Vagina (tissue), 2 donors: ENCODE measurements at regions not wholly inside any gene's neighbourhood (a gene's known extent, or its start where the extent isn't known, plus 50 kb on each side); places are given as distances from the start of the nearest gene placed in this dataset.

Experiments
- DNase-seq, 2 donors: peaks; one replicate each; pipeline ENCODE4 v3.0.0-alpha.2; 2017; ENCODE audit errors: extremely low spot score in 2 of 2
- H3K27ac ChIP-seq: fragments of 200-600 bp; sonication (generic); one replicate; pipeline ENCODE4 v1.5.1; 2019
- H3K27me3 ChIP-seq: fragments of 200-600 bp; sonication (generic); one replicate; pipeline ENCODE4 v1.5.1; 2019
- H3K36me3 ChIP-seq, 2 donors: fragments of 200-600 bp; sonication (generic); one replicate each; pipeline ENCODE4 v1.5.1; 2017 to 2019
- H3K4me1 ChIP-seq: fragments of 200-600 bp; sonication (generic); one replicate; pipeline ENCODE4 v1.5.1; 2019
- H3K4me3 ChIP-seq, 2 donors: fragments of 200-600 bp; sonication (generic); 1 replicate in 1 of 2; 2 replicates in 1 of 2; pipeline ENCODE4 v1.5.1; 2016 to 2019
- H3K9me3 ChIP-seq: fragments of 200-600 bp; sonication (generic); one replicate; pipeline ENCODE4 v1.5.1; 2019
- POLR2A ChIP-seq, 2 donors: fragments of 450-650 bp; IDR thresholded peaks; one replicate each; pipeline ENCODE4 v1.6.1; 2017; ENCODE audit warnings: antibody characterized with exemption in 2 of 2, mild to moderate bottlenecking in 2 of 2, moderate library complexity in 2 of 2
- POLR2AphosphoS5 ChIP-seq, 2 donors: sonication (generic); formaldehyde crosslinking; IDR thresholded peaks; one replicate each; pipeline ENCODE4 v1.9.0; 2017; ENCODE audit warnings: antibody characterized with exemption in 2 of 2, mild to moderate bottlenecking in 2 of 2, low read depth in 1 of 2; ENCODE audit not compliant: insufficient read depth in 1 of 2
- intact Hi-C: fragments of 100-400 bp; cut with DNase I; formaldehyde crosslinking; loops from one replicate; pipeline ENCODE4 v1.15.1; 2023
- TF ChIP-seq, protein P1 (sequence below), 3 experiments: fragments of 450-650 bp in 2 of 3; fragments of 200-600 bp in 1 of 3; sonication (generic) in 1 of 3; IDR thresholded peaks; one replicate each; pipeline ENCODE4 v1.5.1; 2017 to 2019; ENCODE audit warnings: antibody characterized with exemption in 3 of 3, mild to moderate bottlenecking in 2 of 3, moderate library complexity in 2 of 3

GRCh38 chr10:88058750-88059149 lies 195.3 kb downstream of the PTEN start:
- intact Hi-C loops: no loop called here
- no peak overlapping the region for H3K27ac ChIP-seq

GRCh38 chr10:88059190-88059589 lies 195.8 kb downstream of the PTEN start:
- no peaks in the 10 kb centered on the region for H3K36me3 ChIP-seq
- H3K4me3 ChIP-seq: no peak overlapping the region
- intact Hi-C loops: no loop called here
- no peaks in the 10 kb centered on the region for H3K27me3 ChIP-seq
- H3K27ac ChIP-seq: no peak overlapping the region
- TF ChIP-seq, protein P1, sequence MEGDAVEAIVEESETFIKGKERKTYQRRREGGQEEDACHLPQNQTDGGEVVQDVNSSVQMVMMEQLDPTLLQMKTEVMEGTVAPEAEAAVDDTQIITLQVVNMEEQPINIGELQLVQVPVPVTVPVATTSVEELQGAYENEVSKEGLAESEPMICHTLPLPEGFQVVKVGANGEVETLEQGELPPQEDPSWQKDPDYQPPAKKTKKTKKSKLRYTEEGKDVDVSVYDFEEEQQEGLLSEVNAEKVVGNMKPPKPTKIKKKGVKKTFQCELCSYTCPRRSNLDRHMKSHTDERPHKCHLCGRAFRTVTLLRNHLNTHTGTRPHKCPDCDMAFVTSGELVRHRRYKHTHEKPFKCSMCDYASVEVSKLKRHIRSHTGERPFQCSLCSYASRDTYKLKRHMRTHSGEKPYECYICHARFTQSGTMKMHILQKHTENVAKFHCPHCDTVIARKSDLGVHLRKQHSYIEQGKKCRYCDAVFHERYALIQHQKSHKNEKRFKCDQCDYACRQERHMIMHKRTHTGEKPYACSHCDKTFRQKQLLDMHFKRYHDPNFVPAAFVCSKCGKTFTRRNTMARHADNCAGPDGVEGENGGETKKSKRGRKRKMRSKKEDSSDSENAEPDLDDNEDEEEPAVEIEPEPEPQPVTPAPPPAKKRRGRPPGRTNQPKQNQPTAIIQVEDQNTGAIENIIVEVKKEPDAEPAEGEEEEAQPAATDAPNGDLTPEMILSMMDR (IDR thresholded peaks at IDR 0.05): no peak
- TF ChIP-seq POLR2AphosphoS5 (IDR thresholded peaks at IDR 0.05; ENCODE audit: insufficient read depth in 1 of 2, low read depth in 1 of 2) (no peak), POLR2A (IDR thresholded peaks at IDR 0.05) (no peak)
- peaks cover 19% of the 10 kb centered on the region for H3K4me1 ChIP-seq
- H3K9me3 ChIP-seq: no peaks in the 10 kb centered on the region
- DNase-seq: no peak

More at GRCh38 chr10:88058750-88059149, 195.3 kb downstream of the PTEN start:
- no peak for DNase-seq
- no peaks in the 10 kb centered on the region for H3K27me3 ChIP-seq
- peaks cover 15% of the 10 kb centered on the region for H3K4me1 ChIP-seq
- no peak overlapping the region for H3K4me3 ChIP-seq
- TF ChIP-seq POLR2A (IDR thresholded peaks at IDR 0.05) (no peak), POLR2AphosphoS5 (IDR thresholded peaks at IDR 0.05; ENCODE audit: insufficient read depth in 1 of 2, low read depth in 1 of 2) (no peak)
- TF ChIP-seq, protein P1 (IDR thresholded peaks at IDR 0.05): no peak
- H3K36me3 ChIP-seq: no peaks in the 10 kb centered on the region
- no peaks in the 10 kb centered on the region for H3K9me3 ChIP-seq

DNA sequence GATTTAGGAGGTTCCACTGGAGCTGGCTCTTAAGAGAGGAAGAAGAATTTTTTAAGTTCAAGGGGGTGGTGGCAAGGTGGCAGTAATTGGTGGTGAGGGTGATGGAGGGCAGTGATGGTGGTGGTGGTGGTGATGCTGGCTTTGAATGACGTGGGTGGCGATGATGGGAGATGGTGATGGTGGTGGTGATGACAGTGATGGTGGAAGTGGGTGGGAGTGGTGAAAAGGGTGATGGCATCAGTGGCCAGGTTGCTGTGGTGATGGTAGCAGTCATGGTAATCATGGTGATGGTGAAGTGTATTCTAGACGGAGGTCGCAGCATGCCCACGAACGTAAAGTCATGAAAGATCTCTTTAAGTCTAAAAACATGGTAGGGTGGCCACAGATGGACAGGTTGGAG lies 197.3 kb downstream of the PTEN start:
- Histone ChIP-seq H3K27me3 (no peaks in the 10 kb centered on the region), H3K27ac (no peak overlapping the region), H3K4me1 (peaks cover 31% of the 10 kb centered on the region), H3K36me3 (no peaks in the 10 kb centered on the region), H3K4me3 (no peak overlapping the region), H3K9me3 (no peaks in the 10 kb centered on the region)
- no peak for DNase-seq
- intact Hi-C loops: no loop called here
- TF ChIP-seq POLR2A (IDR thresholded peaks at IDR 0.05) (no peak), POLR2AphosphoS5 (IDR thresholded peaks at IDR 0.05; ENCODE audit: insufficient read depth in 1 of 2, low read depth in 1 of 2) (no peak)
- TF ChIP-seq, protein P1 (IDR thresholded peaks at IDR 0.05): no peak

DNA sequence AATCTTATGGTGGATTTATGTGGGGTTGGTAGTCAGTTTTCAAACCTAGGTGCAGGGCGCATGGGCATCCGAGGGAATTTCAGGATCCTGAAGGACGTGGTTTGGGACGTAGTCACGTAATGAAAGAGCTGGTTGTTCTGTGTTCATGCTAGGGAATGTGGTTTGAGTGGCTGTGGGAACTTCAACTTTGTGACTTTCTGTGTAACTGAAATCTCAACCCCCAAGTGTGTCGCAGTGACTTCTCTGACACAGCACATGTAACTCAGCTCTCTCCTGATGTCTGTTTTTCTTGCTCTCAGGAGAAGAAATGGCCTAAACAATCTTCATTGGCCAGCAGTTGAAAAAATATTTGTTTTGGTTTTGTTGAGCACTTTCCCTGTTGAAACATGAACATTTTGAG lies 199.0 kb downstream of the PTEN start:
- H3K4me1 ChIP-seq: peaks cover 31% of the 10 kb centered on the region
- H3K27ac ChIP-seq: peak overlapping the region; percentile 53
- H3K9me3 ChIP-seq: no peaks in the 10 kb centered on the region
- intact Hi-C loops: no loop called here
- no peaks in the 10 kb centered on the region for H3K27me3 ChIP-seq
- TF ChIP-seq, protein P1 (IDR thresholded peaks at IDR 0.05): no peak
- TF ChIP-seq POLR2A (IDR thresholded peaks at IDR 0.05) (no peak), POLR2AphosphoS5 (IDR thresholded peaks at IDR 0.05; ENCODE audit: insufficient read depth in 1 of 2, low read depth in 1 of 2) (no peak)
- no peaks in the 10 kb centered on the region for H3K36me3 ChIP-seq
- no peak for DNase-seq
- H3K4me3 ChIP-seq: no peak overlapping the region

DNA sequence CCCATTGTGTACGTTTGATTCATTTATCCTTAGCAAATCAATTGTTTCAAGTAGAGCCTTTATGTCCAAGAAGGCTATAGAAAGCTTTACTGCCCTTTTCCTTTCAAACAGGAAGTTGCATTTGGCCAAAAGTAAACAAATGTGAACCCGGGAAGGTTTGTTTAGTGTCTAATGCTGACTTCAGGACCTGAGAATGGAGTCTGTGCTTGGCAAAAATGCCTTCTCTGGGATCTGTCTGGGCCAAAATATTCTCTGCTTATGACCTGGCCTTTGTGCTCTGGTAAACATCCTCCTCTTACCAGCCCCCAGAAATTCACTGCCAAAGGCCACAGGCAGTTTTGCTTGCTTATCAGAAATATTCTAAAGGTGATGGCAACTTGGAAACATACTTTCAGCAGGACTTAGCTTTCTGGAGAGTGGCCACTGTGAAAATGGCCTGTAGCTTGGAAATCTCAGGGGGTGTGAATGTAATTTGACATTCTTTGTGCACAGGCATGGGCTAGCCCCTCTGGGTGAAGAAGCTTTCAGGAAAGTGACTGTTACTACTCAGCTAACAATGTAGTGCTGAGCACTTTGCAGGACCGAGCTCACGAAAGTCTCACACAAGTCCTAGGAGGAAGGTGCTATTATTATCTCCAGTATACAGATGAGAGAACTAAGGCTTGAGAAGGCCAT lies 199.5 kb downstream of the PTEN start:
- no peak overlapping the region for H3K4me3 ChIP-seq
- H3K9me3 ChIP-seq: no peaks in the 10 kb centered on the region
- no peak for DNase-seq
- no peaks in the 10 kb centered on the region for H3K27me3 ChIP-seq
- peaks cover 31% of the 10 kb centered on the region for H3K4me1 ChIP-seq
- TF ChIP-seq POLR2A (IDR thresholded peaks at IDR 0.05) (no peak), POLR2AphosphoS5 (IDR thresholded peaks at IDR 0.05; ENCODE audit: insufficient read depth in 1 of 2, low read depth in 1 of 2) (no peak)
- TF ChIP-seq, protein P1 (IDR thresholded peaks at IDR 0.05): no peak
- no peaks in the 10 kb centered on the region for H3K36me3 ChIP-seq
- H3K27ac ChIP-seq: peak overlapping the region; percentile 53
- intact Hi-C loops: no loop called here
